ENCODE measurements at regions not wholly inside any gene's neighbourhood (a gene's known extent, or its start where the extent isn't known, plus 50 kb on each side); places are given as distances from the start of the nearest gene placed in this dataset.

DNA sequence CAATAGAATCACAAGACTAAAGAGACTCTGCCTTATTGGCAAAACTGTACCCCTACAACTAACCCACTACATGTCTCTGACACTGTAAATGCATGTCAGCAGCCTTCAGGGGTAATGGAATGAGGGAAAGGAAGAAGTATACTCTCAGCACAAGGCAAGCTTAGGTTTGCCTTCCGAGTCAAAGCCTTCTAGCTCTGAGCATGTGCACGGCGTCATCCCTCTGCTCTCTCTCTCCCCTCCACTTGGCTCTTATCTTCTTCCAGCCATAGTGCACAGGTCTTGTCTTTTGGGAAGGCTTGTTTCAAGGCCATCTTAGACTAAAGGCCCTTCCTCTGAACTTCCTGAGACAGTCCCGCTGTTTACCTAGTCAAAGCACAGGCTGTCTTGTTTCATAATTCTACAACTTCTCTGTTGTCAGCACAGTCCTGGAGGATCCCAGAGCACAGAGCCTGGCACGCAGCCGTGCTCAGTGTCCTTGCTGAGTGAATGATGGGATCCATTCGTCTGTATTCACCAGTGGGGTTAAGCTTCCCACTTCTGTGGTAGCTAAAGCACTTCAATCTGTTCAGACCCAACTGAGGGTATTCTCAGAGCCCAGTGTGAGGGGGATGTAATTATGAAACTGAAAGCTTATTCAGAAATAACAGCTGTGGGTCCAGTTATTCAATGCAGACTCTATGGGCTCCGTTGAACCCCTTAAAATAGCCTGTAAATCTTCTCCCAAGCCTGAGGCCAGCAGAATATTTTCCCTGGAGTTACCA is 166.5 kb upstream of the PLD5 start:
- intact Hi-C loops (cut with micrococcal nuclease), result no loop called here
- Mint-ChIP-seq H3K27ac (ENCODE audit: low read depth, unreplicated experiment) (no peak overlapping the region), H3K36me3 (ENCODE audit: insufficient read depth, unreplicated experiment) (no peaks in the 10 kb centered on the region), H3K9me3 (ENCODE audit: unreplicated experiment) (no peaks in the 10 kb centered on the region), H3K4me3 (ENCODE audit: unreplicated experiment) (no peak overlapping the region), H3K27me3 (ENCODE audit: insufficient read depth, unreplicated experiment) (no peaks in the 10 kb centered on the region), H3K4me1 (ENCODE audit: insufficient read depth, unreplicated experiment) (peaks cover 4% of the 10 kb centered on the region)
- POLR2A ChIA-PET, result interaction anchor here (0.7 kb wide), 1 partner anchor 83 kb away, joined by 3 read pairs; no protein-coding TSS in a partner anchor
- CTCF ChIA-PET, result interaction anchor here (0.6 to 1.2 kb wide), 7 partner anchors 10 to 965 kb away, joined by 3 to 6 read pairs (median 3); no protein-coding TSS in a partner anchor
- BruUV-seq (replicated peaks), result no TSS peak
- no peak for TF ChIP-seq CTCF (IDR thresholded peaks at IDR 0.05; ENCODE audit: unreplicated experiment)
- no peak for DNase-seq (ENCODE audit: unreplicated experiment)

- DNase-seq (ENCODE audit: unreplicated experiment), result no peak
- TF ChIP-seq CTCF (IDR thresholded peaks at IDR 0.05; ENCODE audit: unreplicated experiment), result no peak
- H3K4me3 Mint-ChIP-seq (ENCODE audit: unreplicated experiment), result no peak overlapping the region
- peaks cover 4% of the 10 kb centered on the region for H3K4me1 Mint-ChIP-seq (ENCODE audit: insufficient read depth, unreplicated experiment)
- intact Hi-C loops (cut with micrococcal nuclease), result no loop called here
- no peaks in the 10 kb centered on the region for H3K9me3 Mint-ChIP-seq (ENCODE audit: unreplicated experiment)
- ChIA-PET CTCF (interaction anchor here (0.8 to 1.2 kb wide), 2 partner anchors 13 to 28 kb away, joined by 3 to 4 read pairs; no protein-coding TSS in a partner anchor), POLR2A (no interaction called here)
- H3K36me3 Mint-ChIP-seq (ENCODE audit: insufficient read depth, unreplicated experiment), result no peaks in the 10 kb centered on the region
- BruUV-seq (replicated peaks), result no TSS peak
- no peak overlapping the region for H3K27ac Mint-ChIP-seq (ENCODE audit: low read depth, unreplicated experiment)
- H3K27me3 Mint-ChIP-seq (ENCODE audit: insufficient read depth, unreplicated experiment), result no peaks in the 10 kb centered on the region
Measured at GRCh38 chr1:242689378-242689777, 164.9 kb upstream of the PLD5 start.

GRCh38 chr1:242674951-242675645 is 150.6 kb upstream of the PLD5 start:
- CTCF ChIA-PET, result interaction anchor here (0.9 to 1.0 kb wide), 3 partner anchors 9 to 22 kb away, joined by 3 to 5 read pairs (median 4); no protein-coding TSS in a partner anchor
- no TSS peak for BruUV-seq (replicated peaks)

More at GRCh38 chr1:242674951-242675645, 150.6 kb upstream of the PLD5 start:
- H3K9me3 Mint-ChIP-seq (ENCODE audit: unreplicated experiment), result no peaks in the 10 kb centered on the region
- no peak for DNase-seq (ENCODE audit: unreplicated experiment)
- no peak overlapping the region for H3K4me3 Mint-ChIP-seq (ENCODE audit: unreplicated experiment)
- H3K4me1 Mint-ChIP-seq (ENCODE audit: insufficient read depth, unreplicated experiment), result no peaks in the 10 kb centered on the region
- intact Hi-C loops (cut with micrococcal nuclease), result loop anchor here (5.0 kb wide), 1 partner anchor 47 kb away; no protein-coding TSS in a partner anchor
- POLR2A ChIA-PET, result interaction anchor here (0.7 to 1.7 kb wide), 2 partner anchors 10 to 114 kb away, joined by 3 to 4 read pairs; no protein-coding TSS in a partner anchor
- TF ChIP-seq CTCF (IDR thresholded peaks at IDR 0.05; ENCODE audit: unreplicated experiment), result no peak
- no peaks in the 10 kb centered on the region for H3K27me3 Mint-ChIP-seq (ENCODE audit: insufficient read depth, unreplicated experiment)
- no peak overlapping the region for H3K27ac Mint-ChIP-seq (ENCODE audit: low read depth, unreplicated experiment)
- H3K36me3 Mint-ChIP-seq (ENCODE audit: insufficient read depth, unreplicated experiment), result no peaks in the 10 kb centered on the region

Measured in MCF 10A (cell line).